Body of pancreas (tissue), 4 donors: ENCODE measurements at regions not wholly inside any gene's neighbourhood (a gene's known extent, or its start where the extent isn't known, plus 50 kb on each side); places are given as distances from the start of the nearest gene placed in this dataset.

Experiments
- ATAC-seq: fragments of 150-250 bp; one replicate; pipeline ENCODE4 v1.9.1; 2016
- DNase-seq, 4 donors: peaks; one replicate each; pipeline ENCODE4 v3.0.0-alpha.2; 2019
- H3K27ac ChIP-seq, 4 donors: fragments of 200-600 bp; sonication (generic); 1 replicate in 3 of 4; 2 replicates in 1 of 4; pipeline versions ENCODE4 v1.5.1 to v1.6.1; 2016 to 2019; ENCODE audit warnings: mild to moderate bottlenecking in 1 of 4, mixed read lengths in 1 of 4, moderate library complexity in 1 of 4
- H3K27me3 ChIP-seq, 2 donors: fragments of 200-600 bp; sonication (generic); one replicate each; pipeline ENCODE4 v1.6.0; 2016; ENCODE audit warnings: mild to moderate bottlenecking in 1 of 2
- H3K36me3 ChIP-seq, 2 donors: fragments of 200-600 bp; sonication (generic); replicated peaks in 1 of 2; 2 replicates each; pipeline ENCODE4 v1.5.1; 2016; ENCODE audit warnings: low read depth in 2 of 2; ENCODE audit not compliant: insufficient read depth in 1 of 2
- H3K4me1 ChIP-seq: fragments of 200-600 bp; sonication (generic); one replicate; pipeline ENCODE4 v1.6.0; 2016
- H3K4me3 ChIP-seq, 2 donors: fragments of 200-600 bp; sonication (generic); 1 replicate in 1 of 2; 2 replicates in 1 of 2; pipeline ENCODE4 v1.5.1; 2016 to 2019
- H3K9me3 ChIP-seq, 3 donors: fragments of 200-600 bp; sonication (generic); 1 replicate in 2 of 3; 2 replicates in 1 of 3; pipeline ENCODE4 v1.5.1; 2016
- CTCF ChIP-seq, 7 experiments: fragments of 450-650 bp in 4 of 7; fragments of 200-600 bp in 3 of 7; sonication (generic) in 3 of 7; IDR thresholded peaks; one replicate each; pipeline ENCODE4 v1.5.1; 2016 to 2019; ENCODE audit warnings: antibody characterized with exemption in 7 of 7
- POLR2A ChIP-seq, 3 donors: fragments of 450-650 bp; IDR thresholded peaks; one replicate each; pipeline ENCODE4 v1.6.1; 2016; ENCODE audit warnings: antibody characterized with exemption in 3 of 3, mild to moderate bottlenecking in 2 of 3
- WGBS, 2 donors: methylation state at CpG; one replicate each; pipeline ENCODE4 v1.1.5; 2017; 5-methylcytosine and 5-hydroxymethylcytosine counted together
- intact Hi-C: fragments of 100-400 bp; cut with DNase I; formaldehyde crosslinking; loops from one replicate; pipeline ENCODE4 v1.15.1; 2023

- no peaks in the 10 kb centered on the region for H3K9me3 ChIP-seq
- TF ChIP-seq CTCF (IDR thresholded peaks at IDR 0.05) (no peak), POLR2A (IDR thresholded peaks at IDR 0.05) (no peak)
- H3K27me3 ChIP-seq = no peaks in the 10 kb centered on the region
- no peaks in the 10 kb centered on the region for H3K36me3 ChIP-seq
- intact Hi-C loops = no loop called here
- H3K4me3 ChIP-seq = no peak overlapping the region
- WGBS, 2 donors = 84 to 88% methylated on average over 7 of the region's 7 CpGs
- no peak for DNase-seq
- no peaks in the 10 kb centered on the region for H3K4me1 ChIP-seq
- no peak overlapping the region for H3K27ac ChIP-seq
- ATAC-seq = no peak
Measured at GRCh38 chr5:172588380-172588779, 52.7 kb upstream of the NEURL1B start.

GRCh38 chr5:172587061-172587405 is 54.0 kb upstream of the NEURL1B start:
- no peaks in the 10 kb centered on the region for H3K36me3 ChIP-seq
- H3K9me3 ChIP-seq = no peaks in the 10 kb centered on the region
- intact Hi-C loops = no loop called here
- WGBS, 2 donors = 78 to 84% methylated on average over 6 to 8 of the region's 8 CpGs
- H3K4me3 ChIP-seq = no peak overlapping the region
- no peak overlapping the region for H3K27ac ChIP-seq
- DNase-seq (no peak), ATAC-seq (no peak)
- H3K27me3 ChIP-seq = no peaks in the 10 kb centered on the region
- TF ChIP-seq CTCF (IDR thresholded peaks at IDR 0.05) (no peak), POLR2A (IDR thresholded peaks at IDR 0.05) (no peak)
- no peaks in the 10 kb centered on the region for H3K4me1 ChIP-seq

GRCh38 chr5:172586125-172587060 is 54.7 kb upstream of the NEURL1B start:
- intact Hi-C loops = no loop called here
- DNase-seq (no peak), ATAC-seq (no peak)
- no peak overlapping the region for H3K27ac ChIP-seq
- no peaks in the 10 kb centered on the region for H3K27me3 ChIP-seq
- 58 to 60% methylated on average over 22 of the region's 22 CpGs for WGBS, 2 donors
- H3K9me3 ChIP-seq = no peaks in the 10 kb centered on the region
- no peak overlapping the region for H3K4me3 ChIP-seq
- no peaks in the 10 kb centered on the region for H3K36me3 ChIP-seq
- TF ChIP-seq CTCF (IDR thresholded peaks at IDR 0.05) (no peak), POLR2A (IDR thresholded peaks at IDR 0.05) (no peak)
- no peaks in the 10 kb centered on the region for H3K4me1 ChIP-seq

GRCh38 chr5:172585114-172585513 is 55.9 kb upstream of the NEURL1B start:
- no peak for TF ChIP-seq POLR2A (IDR thresholded peaks at IDR 0.05)
- TF ChIP-seq CTCF (IDR thresholded peaks at IDR 0.05) = no peak
- intact Hi-C loops = no loop called here
- 74 to 83% methylated on average over 5 of the region's 5 CpGs for WGBS, 2 donors
- peak overlapping the region in 1 of 4 donors; percentile 30 for H3K27ac ChIP-seq
- H3K36me3 ChIP-seq = no peaks in the 10 kb centered on the region
- DNase-seq (no peak), ATAC-seq (no peak)
- no peaks in the 10 kb centered on the region for H3K9me3 ChIP-seq
- no peaks in the 10 kb centered on the region for H3K27me3 ChIP-seq
- no peak overlapping the region for H3K4me3 ChIP-seq
- no peaks in the 10 kb centered on the region for H3K4me1 ChIP-seq

GRCh38 chr5:172584638-172585037 is 56.4 kb upstream of the NEURL1B start:
- no peaks in the 10 kb centered on the region for H3K36me3 ChIP-seq
- H3K27me3 ChIP-seq = no peaks in the 10 kb centered on the region
- H3K4me3 ChIP-seq = no peak overlapping the region
- WGBS, 2 donors = 67 to 74% methylated on average over 8 of the region's 8 CpGs
- no peaks in the 10 kb centered on the region for H3K4me1 ChIP-seq
- TF ChIP-seq POLR2A (IDR thresholded peaks at IDR 0.05) (no peak), CTCF (IDR thresholded peaks at IDR 0.05) (no peak)
- ATAC-seq (no peak), DNase-seq (no peak)
- H3K9me3 ChIP-seq = no peaks in the 10 kb centered on the region
- intact Hi-C loops = no loop called here
- peak overlapping the region in 3 of 4 donors; percentile 0 to 55 (median 45) for H3K27ac ChIP-seq
